Hepatocyte (in vitro differentiated cells): ENCODE measurements at regions not wholly inside any gene's neighbourhood (a gene's known extent, or its start where the extent isn't known, plus 50 kb on each side); places are given as distances from the start of the nearest gene placed in this dataset.

Source experiments
- DNase-seq: peaks from one replicate; pipeline ENCODE4 v3.0.0-alpha.2; 2016; ENCODE audit warnings: low spot score
- H2AFZ ChIP-seq: fragments of 200-600 bp; sonication (generic); 2 replicates; pipeline ENCODE4 v1.6.0; 2016; ENCODE audit warnings: antibody characterized with exemption, mild to moderate bottlenecking
- H3K27ac ChIP-seq: fragments of 200-600 bp; sonication (generic); 2 replicates; pipeline ENCODE4 v1.5.1; 2016; ENCODE audit warnings: mild to moderate bottlenecking
- H3K27me3 ChIP-seq: fragments of 200-600 bp; sonication (generic); 2 replicates; pipeline ENCODE4 v1.6.1; 2016
- H3K36me3 ChIP-seq: fragments of 200-600 bp; sonication (generic); replicated peaks from 2 replicates; pipeline ENCODE4 v1.5.1; 2016; ENCODE audit warnings: low read depth; ENCODE audit not compliant: insufficient read depth
- H3K4me1 ChIP-seq: fragments of 200-600 bp; sonication (generic); 2 replicates; pipeline ENCODE4 v1.5.1; 2016; ENCODE audit warnings: mild to moderate bottlenecking, moderate library complexity; ENCODE audit not compliant: insufficient read depth
- H3K4me2 ChIP-seq: fragments of 200-600 bp; sonication (generic); 2 replicates; pipeline ENCODE4 v1.6.0; 2016
- H3K4me3 ChIP-seq: fragments of 200-600 bp; sonication (generic); 2 replicates; pipeline ENCODE4 v1.5.1; 2016; ENCODE audit warnings: mild to moderate bottlenecking
- H3K79me2 ChIP-seq: fragments of 200-600 bp; sonication (generic); 2 replicates; pipeline ENCODE4 v1.6.0; 2017; ENCODE audit warnings: mild to moderate bottlenecking
- H3K9me2 ChIP-seq: fragments of 200-600 bp; sonication (generic); replicated peaks from 2 replicates; pipeline ENCODE4 v1.6.0; 2017; ENCODE audit warnings: mild to moderate bottlenecking; ENCODE audit not compliant: insufficient read depth
- H3K9me3 ChIP-seq: fragments of 200-600 bp; sonication (generic); 2 replicates; pipeline ENCODE4 v1.5.1; 2016; ENCODE audit warnings: low read depth, mild to moderate bottlenecking
- H4K20me1 ChIP-seq: fragments of 200-600 bp; sonication (generic); 2 replicates; pipeline ENCODE4 v1.6.0; 2016; ENCODE audit warnings: mild to moderate bottlenecking; ENCODE audit not compliant: insufficient read depth, poor library complexity, severe bottlenecking
- EZH2 ChIP-seq: fragments of 200-600 bp; sonication (generic); IDR thresholded peaks from 2 replicates; pipeline ENCODE4 v1.6.1; 2016; ENCODE audit warnings: antibody characterized with exemption, mild to moderate bottlenecking, borderline replicate concordance
- EZH2phosphoT487 ChIP-seq: fragments of 200-600 bp; sonication (generic); IDR thresholded peaks from one replicate; pipeline ENCODE4 v1.6.1; 2018; ENCODE audit warnings: antibody characterized with exemption, mild to moderate bottlenecking, low read depth, moderate library complexity; ENCODE audit not compliant: unreplicated experiment, severe bottlenecking
- WGBS: methylation state at CpG from one replicate; pipeline ENCODE4 v1.1.6; 2016; ENCODE audit warnings: low lambda C conversion rate; ENCODE audit errors: missing lambda C conversion rate; 5-methylcytosine and 5-hydroxymethylcytosine counted together
- TF ChIP-seq, protein P1 (sequence below): fragments of 200-600 bp; sonication (generic); IDR thresholded peaks from 2 replicates; pipeline ENCODE4 v1.5.1; 2016; ENCODE audit warnings: antibody characterized with exemption, mild to moderate bottlenecking; ENCODE audit not compliant: poor library complexity

- Histone ChIP-seq H3K4me3 (no peak overlapping the region), H3K36me3 (no peaks in the 10 kb centered on the region), H2AFZ (no peak overlapping the region), H3K9me3 (no peaks in the 10 kb centered on the region), H3K27ac (no peak overlapping the region), H3K27me3 (no peaks in the 10 kb centered on the region), H3K9me2 (no peaks in the 10 kb centered on the region), H4K20me1 (no peaks in the 10 kb centered on the region), H3K4me2 (no peak overlapping the region), H3K79me2 (no peaks in the 10 kb centered on the region), H3K4me1 (no peaks in the 10 kb centered on the region)
- 90% methylated on average over 4 of the region's 4 CpGs for WGBS
- no peak for DNase-seq
- no peak for TF ChIP-seq EZH2phosphoT487
- TF ChIP-seq EZH2: no peak
- TF ChIP-seq, protein P1, sequence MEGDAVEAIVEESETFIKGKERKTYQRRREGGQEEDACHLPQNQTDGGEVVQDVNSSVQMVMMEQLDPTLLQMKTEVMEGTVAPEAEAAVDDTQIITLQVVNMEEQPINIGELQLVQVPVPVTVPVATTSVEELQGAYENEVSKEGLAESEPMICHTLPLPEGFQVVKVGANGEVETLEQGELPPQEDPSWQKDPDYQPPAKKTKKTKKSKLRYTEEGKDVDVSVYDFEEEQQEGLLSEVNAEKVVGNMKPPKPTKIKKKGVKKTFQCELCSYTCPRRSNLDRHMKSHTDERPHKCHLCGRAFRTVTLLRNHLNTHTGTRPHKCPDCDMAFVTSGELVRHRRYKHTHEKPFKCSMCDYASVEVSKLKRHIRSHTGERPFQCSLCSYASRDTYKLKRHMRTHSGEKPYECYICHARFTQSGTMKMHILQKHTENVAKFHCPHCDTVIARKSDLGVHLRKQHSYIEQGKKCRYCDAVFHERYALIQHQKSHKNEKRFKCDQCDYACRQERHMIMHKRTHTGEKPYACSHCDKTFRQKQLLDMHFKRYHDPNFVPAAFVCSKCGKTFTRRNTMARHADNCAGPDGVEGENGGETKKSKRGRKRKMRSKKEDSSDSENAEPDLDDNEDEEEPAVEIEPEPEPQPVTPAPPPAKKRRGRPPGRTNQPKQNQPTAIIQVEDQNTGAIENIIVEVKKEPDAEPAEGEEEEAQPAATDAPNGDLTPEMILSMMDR: no peak
Observed at GRCh38 chr2:58407487-58407886, 166.4 kb upstream of the FANCL start.

DNA sequence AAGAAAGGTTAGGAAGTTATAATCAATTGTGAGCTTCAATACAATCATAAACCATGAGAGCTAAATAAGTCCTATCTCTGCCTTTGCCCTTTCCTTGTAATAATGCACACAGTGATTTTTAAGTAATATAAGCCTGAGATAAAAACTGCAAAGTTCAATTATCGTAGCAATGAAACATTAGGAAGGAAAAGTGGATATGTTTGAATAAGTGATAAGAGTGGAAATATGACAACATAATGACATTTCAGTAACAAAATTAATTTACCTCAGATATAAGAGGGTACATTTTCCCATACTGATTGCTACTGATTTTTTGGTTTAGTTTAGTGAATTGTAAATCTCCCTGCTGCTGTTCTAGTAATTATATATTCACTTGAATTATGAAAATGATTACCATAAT, 164.2 kb upstream of the FANCL start:
- Histone ChIP-seq H3K36me3 (no peaks in the 10 kb centered on the region), H3K27ac (no peak overlapping the region), H3K4me2 (no peak overlapping the region), H3K4me3 (no peak overlapping the region), H4K20me1 (no peaks in the 10 kb centered on the region), H3K27me3 (no peaks in the 10 kb centered on the region), H3K9me2 (no peaks in the 10 kb centered on the region), H2AFZ (no peak overlapping the region), H3K4me1 (no peaks in the 10 kb centered on the region), H3K9me3 (no peaks in the 10 kb centered on the region), H3K79me2 (no peaks in the 10 kb centered on the region)
- no peak for DNase-seq
- no peak for TF ChIP-seq EZH2phosphoT487
- TF ChIP-seq, protein P1: no peak
- WGBS: 82% methylated on average over 1 of the region's 1 CpG

- H3K4me2 ChIP-seq: no peak overlapping the region
- H2AFZ ChIP-seq: no peak overlapping the region
- TF ChIP-seq EZH2phosphoT487: no peak
- TF ChIP-seq EZH2: no peak
- TF ChIP-seq, protein P1: no peak
- H4K20me1 ChIP-seq: no peaks in the 10 kb centered on the region
- DNase-seq: no peak
- H3K9me3 ChIP-seq: no peaks in the 10 kb centered on the region
- H3K4me3 ChIP-seq: no peak overlapping the region
- no peaks in the 10 kb centered on the region for H3K4me1 ChIP-seq
- 78% methylated on average over 2 of the region's 2 CpGs for WGBS
- no peaks in the 10 kb centered on the region for H3K79me2 ChIP-seq
- H3K36me3 ChIP-seq: no peaks in the 10 kb centered on the region
- no peaks in the 10 kb centered on the region for H3K27me3 ChIP-seq
- H3K27ac ChIP-seq: no peak overlapping the region
- H3K9me2 ChIP-seq: no peaks in the 10 kb centered on the region
Observed at GRCh38 chr2:58401936-58402335, 160.8 kb upstream of the FANCL start.

DNA sequence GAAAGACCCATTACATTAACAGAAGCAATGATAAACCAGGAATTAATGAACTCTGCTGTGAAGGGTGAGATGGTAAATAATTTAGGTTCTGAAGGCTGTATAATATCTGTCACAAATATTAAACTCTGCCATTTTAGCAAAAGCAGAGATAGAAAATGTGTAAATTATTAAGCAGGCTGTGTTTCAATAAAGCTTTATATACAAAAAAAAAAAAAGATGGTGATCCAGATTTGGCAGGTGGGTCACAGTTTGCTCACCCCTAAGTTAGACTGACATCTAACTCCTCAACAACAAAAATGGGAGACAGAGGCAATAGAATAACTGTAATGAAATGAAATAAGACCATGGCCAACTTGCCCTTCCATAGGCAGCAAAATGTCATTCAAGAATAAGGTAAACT, 157.3 kb upstream of the FANCL start:
- Histone ChIP-seq H3K36me3 (no peaks in the 10 kb centered on the region), H3K27ac (no peak overlapping the region)
- TF ChIP-seq, protein P1: no peak
- TF ChIP-seq EZH2: no peak
- no peak for TF ChIP-seq EZH2phosphoT487

More for the DNA sequence above, 157.3 kb upstream of the FANCL start:
- H3K4me3 ChIP-seq: no peak overlapping the region
- no peaks in the 10 kb centered on the region for H3K79me2 ChIP-seq
- DNase-seq: no peak
- no peaks in the 10 kb centered on the region for H3K9me3 ChIP-seq
- no peaks in the 10 kb centered on the region for H3K4me1 ChIP-seq
- H3K27me3 ChIP-seq: no peaks in the 10 kb centered on the region
- no peaks in the 10 kb centered on the region for H3K9me2 ChIP-seq
- H4K20me1 ChIP-seq: no peaks in the 10 kb centered on the region
- no peak overlapping the region for H2AFZ ChIP-seq
- H3K4me2 ChIP-seq: no peak overlapping the region
